SK-N-SH (cell line): ENCODE measurements at regions not wholly inside any gene's neighbourhood (a gene's known extent, or its start where the extent isn't known, plus 50 kb on each side); places are given as distances from the start of the nearest gene placed in this dataset.

Source experiments
- CTCF ChIA-PET: fragments of 300-600, 350-600 bp; formaldehyde crosslinking; extraction: SDS; loops from one replicate; lab custom pipeline; 2021; lab: Yijun Ruan, JAX
- POLR2A ChIA-PET: fragments of 350-600 bp; sonication (Branson Sonifier 250); formaldehyde crosslinking; extraction: SDS; loops from one replicate; lab custom pipeline; 2020; ENCODE audit warnings: antibody characterized with exemption, inconsistent platforms; lab: Yijun Ruan, JAX
- DNase-seq: peaks from one replicate; pipeline ENCODE4 v3.0.0; 2012
- H2AFZ ChIP-seq: fragments of 200-600 bp; sonication (generic); 2 replicates; pipeline ENCODE4 v1.8.1; 2016; ENCODE audit warnings: antibody characterized with exemption, mild to moderate bottlenecking, low read depth
- H3F3A ChIP-seq: fragments of 200-600 bp; sonication (generic); replicated peaks from 2 replicates; pipeline ENCODE3; 2016; ENCODE audit warnings: antibody characterized with exemption, mild to moderate bottlenecking; ENCODE audit not compliant: insufficient read depth
- H3K27ac ChIP-seq, 2 experiments: fragments of 200-500 bp in 1 of 2; fragments of 200-600 bp in 1 of 2; sonication (Bioruptor generic) in 1 of 2; sonication (generic), shearing (Covaris generic) in 1 of 2; 2 replicates each; pipeline versions ENCODE4 v1.5.1 to v1.6.1; 2014 to 2016; ENCODE audit warnings: low read depth in 2 of 2, inconsistent platforms in 1 of 2, low read length in 1 of 2, mild to moderate bottlenecking in 1 of 2, mixed read lengths in 1 of 2
- H3K27me3 ChIP-seq: fragments of 200-600 bp; sonication (generic), shearing (Covaris generic); 2 replicates; pipeline ENCODE4 v1.6.1; 2016; ENCODE audit warnings: mixed run types; ENCODE audit not compliant: insufficient read depth
- H3K36me3 ChIP-seq, 2 experiments: fragments of 200-500 bp in 1 of 2; fragments of 200-600 bp in 1 of 2; sonication (Bioruptor generic) in 1 of 2; sonication (generic) in 1 of 2; replicated peaks in 1 of 2; 2 replicates each; pipeline versions ENCODE3 to v1.5.1; 2014 to 2016; ENCODE audit warnings: low read length in 1 of 2, mild to moderate bottlenecking in 1 of 2; ENCODE audit not compliant: insufficient read depth in 2 of 2, control insufficient read depth in 1 of 2
- H3K4me1 ChIP-seq, 2 experiments: fragments of 200-500 bp in 1 of 2; fragments of 200-600 bp in 1 of 2; sonication (Bioruptor generic) in 1 of 2; sonication (generic), shearing (Covaris generic) in 1 of 2; 2 replicates each; pipeline versions ENCODE4 v1.5.1 to v1.6.1; 2014 to 2016; ENCODE audit warnings: low read depth in 1 of 2, low read length in 1 of 2, mixed run types in 1 of 2; ENCODE audit not compliant: insufficient read depth in 2 of 2, control insufficient read depth in 1 of 2
- H3K4me2 ChIP-seq: fragments of 200-600 bp; sonication (generic), shearing (Covaris generic); 2 replicates; pipeline ENCODE4 v1.6.1; 2017; ENCODE audit warnings: mixed run types
- H3K4me3 ChIP-seq, 2 experiments: fragments of 200-500 bp in 1 of 2; fragments of 200-600 bp in 1 of 2; sonication (Bioruptor generic) in 1 of 2; sonication (generic), shearing (Covaris generic) in 1 of 2; 2 replicates each; pipeline versions ENCODE4 v1.5.1 to v1.8.1; 2014 to 2016; ENCODE audit warnings: low read depth in 2 of 2, inconsistent platforms in 1 of 2, low read length in 1 of 2, mild to moderate bottlenecking in 1 of 2, mixed read lengths in 1 of 2, moderate library complexity in 1 of 2
- H3K79me2 ChIP-seq: fragments of 200-600 bp; sonication (generic); 2 replicates; pipeline ENCODE4 v1.8.1; 2017; ENCODE audit warnings: mild to moderate bottlenecking; ENCODE audit not compliant: insufficient read depth
- H3K9ac ChIP-seq: fragments of 200-600 bp; sonication (generic); 2 replicates; pipeline ENCODE4 v1.6.1; 2017; ENCODE audit warnings: mixed run types
- H3K9me2 ChIP-seq: fragments of 200-600 bp; sonication (generic); 2 replicates; pipeline ENCODE4 v1.6.1; 2017; ENCODE audit warnings: mixed run types
- H3K9me3 ChIP-seq: fragments of 200-600 bp; sonication (generic); 2 replicates; pipeline ENCODE4 v1.6.1; 2017; ENCODE audit warnings: mixed run types, mild to moderate bottlenecking, moderate library complexity
- H4K20me1 ChIP-seq: fragments of 200-600 bp; sonication (generic); 2 replicates; pipeline ENCODE4 v1.6.1; 2017; ENCODE audit warnings: mild to moderate bottlenecking, mixed run types; ENCODE audit not compliant: insufficient read depth
- FOXM1 ChIP-seq: IDR thresholded peaks from 2 replicates; pipeline ENCODE4 v1.4.0; 2012; ENCODE audit warnings: low read depth, mild to moderate bottlenecking
- MXI1 ChIP-seq: IDR thresholded peaks from 2 replicates; pipeline ENCODE4 v1.6.1; 2012; ENCODE audit warnings: mild to moderate bottlenecking, low read depth, low read length, improper control_type of control experiment
- NRF1 ChIP-seq: IDR thresholded peaks from 2 replicates; pipeline ENCODE4 v1.6.1; 2012; ENCODE audit warnings: low read depth, mild to moderate bottlenecking, low read length
- POLR2AphosphoS5 ChIP-seq: IDR thresholded peaks from 2 replicates; pipeline ENCODE4 v1.6.1; 2012; ENCODE audit warnings: low read depth, low read length
- RAD21 ChIP-seq: IDR thresholded peaks from 2 replicates; pipeline ENCODE4 v1.6.1; 2012; ENCODE audit warnings: mild to moderate bottlenecking, low read length
- RCOR1 ChIP-seq: fragments of 150-350 bp; IDR thresholded peaks from 2 replicates; pipeline ENCODE4 v1.6.1; 2017; ENCODE audit warnings: antibody characterized with exemption, low read length
- RFX5 ChIP-seq: IDR thresholded peaks from 2 replicates; pipeline ENCODE4 v1.6.1; 2012; ENCODE audit warnings: mild to moderate bottlenecking, improper control_type of control experiment, low read length
- RXRA ChIP-seq: IDR thresholded peaks from 2 replicates; pipeline ENCODE4 v1.4.0; 2012; ENCODE audit warnings: low read depth, mild to moderate bottlenecking, borderline replicate concordance
- SMC3 ChIP-seq: IDR thresholded peaks from 2 replicates; pipeline ENCODE4 v1.6.1; 2012; ENCODE audit warnings: low read depth, low read length, improper control_type of control experiment
- TCF12 ChIP-seq: IDR thresholded peaks from 2 replicates; pipeline ENCODE4 v1.4.0; 2012
- WGBS: methylation state at CpG from one replicate; pipeline ENCODE4 v1.1.6; 2017; ENCODE audit warnings: low lambda C conversion rate; 5-methylcytosine and 5-hydroxymethylcytosine counted together
- TF ChIP-seq, protein P1 (sequence below): IDR thresholded peaks from 2 replicates; pipeline ENCODE4; 2012
- TF ChIP-seq, protein P2 (sequence below): fragments of 200-600 bp; sonication (generic); IDR thresholded peaks from 2 replicates; pipeline ENCODE4 v1.6.1; 2017; ENCODE audit warnings: antibody characterized with exemption, mild to moderate bottlenecking, moderate library complexity
- TF ChIP-seq, protein P3 (sequence below): IDR thresholded peaks from 2 replicates; pipeline ENCODE4 v1.6.1; 2012; ENCODE audit warnings: mild to moderate bottlenecking, low read depth, low read length, moderate library complexity

DNA sequence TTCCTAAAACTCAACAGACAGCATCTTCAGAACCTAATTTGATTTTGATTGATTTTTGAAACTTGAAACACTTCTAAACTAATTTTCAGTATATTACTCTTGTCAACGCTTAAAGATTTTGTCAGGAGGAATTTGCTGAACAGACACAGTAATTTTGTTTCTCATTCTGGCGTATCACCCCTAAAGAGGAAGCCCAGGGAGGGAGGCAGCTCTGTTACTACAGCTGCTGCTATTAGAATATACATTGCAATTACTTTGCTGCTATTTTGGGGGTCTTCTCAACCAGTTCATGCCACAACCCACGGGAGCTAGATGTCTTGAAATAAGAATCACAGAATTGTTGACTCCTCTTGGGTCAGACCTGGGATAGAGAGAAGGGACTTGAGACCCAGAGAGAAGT, 122.6 kb downstream of the TLR4 start:
- WGBS: 23% methylated on average over 3 of the region's 3 CpGs
- H3K36me3 ChIP-seq: no peaks in the 10 kb centered on the region
- no peaks in the 10 kb centered on the region for H3K9me2 ChIP-seq
- no peaks in the 10 kb centered on the region for H3F3A ChIP-seq
- no peaks in the 10 kb centered on the region; a peak in 1 of 4 replicates for H3K4me1 ChIP-seq
- H3K79me2 ChIP-seq: no peaks in the 10 kb centered on the region
- no peak overlapping the region for H3K27ac ChIP-seq
- CTCF ChIA-PET: no interaction called here
- no peak overlapping the region for H3K4me2 ChIP-seq
- POLR2A ChIA-PET: no interaction called here
- H3K9ac ChIP-seq: no peak overlapping the region
- no peaks in the 10 kb centered on the region for H3K27me3 ChIP-seq
- no peaks in the 10 kb centered on the region for H4K20me1 ChIP-seq
- H3K4me3 ChIP-seq: no peak overlapping the region
- H3K9me3 ChIP-seq: no peaks in the 10 kb centered on the region
- no peak for TF ChIP-seq RXRA
- no peak overlapping the region for H2AFZ ChIP-seq
- DNase-seq: no peak

DNA sequence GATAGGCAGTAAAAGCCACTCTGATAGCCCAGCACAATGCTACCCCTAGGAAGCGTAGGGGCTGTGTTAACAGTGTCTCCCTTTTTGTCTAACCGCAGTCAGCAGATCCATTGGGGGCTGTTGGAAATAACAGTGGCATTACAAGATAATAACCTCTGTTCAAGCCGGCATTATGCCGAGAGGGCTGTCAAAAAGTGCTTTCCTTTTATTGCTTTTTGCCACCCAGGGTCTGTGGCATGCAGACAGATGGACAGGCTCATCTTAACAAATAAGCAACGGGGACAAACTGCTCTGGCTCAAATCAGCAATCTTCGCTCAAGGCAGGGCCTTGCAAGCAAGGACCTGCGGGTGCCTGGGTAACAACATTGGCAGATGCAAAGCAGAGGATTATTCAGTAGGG, 123.3 kb downstream of the TLR4 start:
- H3K4me3 ChIP-seq: no peak overlapping the region
- TF ChIP-seq RAD21 (no peak), MXI1 (no peak), RXRA (no peak), FOXM1 (no peak), POLR2AphosphoS5 (no peak), SMC3 (no peak), TCF12 (no peak), NRF1 (no peak), RFX5 (no peak), RCOR1 (no peak)
- TF ChIP-seq, protein P1, sequence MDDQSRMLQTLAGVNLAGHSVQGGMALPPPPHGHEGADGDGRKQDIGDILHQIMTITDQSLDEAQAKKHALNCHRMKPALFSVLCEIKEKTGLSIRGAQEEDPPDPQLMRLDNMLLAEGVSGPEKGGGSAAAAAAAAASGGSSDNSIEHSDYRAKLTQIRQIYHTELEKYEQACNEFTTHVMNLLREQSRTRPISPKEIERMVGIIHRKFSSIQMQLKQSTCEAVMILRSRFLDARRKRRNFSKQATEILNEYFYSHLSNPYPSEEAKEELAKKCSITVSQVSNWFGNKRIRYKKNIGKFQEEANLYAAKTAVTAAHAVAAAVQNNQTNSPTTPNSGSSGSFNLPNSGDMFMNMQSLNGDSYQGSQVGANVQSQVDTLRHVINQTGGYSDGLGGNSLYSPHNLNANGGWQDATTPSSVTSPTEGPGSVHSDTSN: no peak
- TF ChIP-seq, protein P2, sequence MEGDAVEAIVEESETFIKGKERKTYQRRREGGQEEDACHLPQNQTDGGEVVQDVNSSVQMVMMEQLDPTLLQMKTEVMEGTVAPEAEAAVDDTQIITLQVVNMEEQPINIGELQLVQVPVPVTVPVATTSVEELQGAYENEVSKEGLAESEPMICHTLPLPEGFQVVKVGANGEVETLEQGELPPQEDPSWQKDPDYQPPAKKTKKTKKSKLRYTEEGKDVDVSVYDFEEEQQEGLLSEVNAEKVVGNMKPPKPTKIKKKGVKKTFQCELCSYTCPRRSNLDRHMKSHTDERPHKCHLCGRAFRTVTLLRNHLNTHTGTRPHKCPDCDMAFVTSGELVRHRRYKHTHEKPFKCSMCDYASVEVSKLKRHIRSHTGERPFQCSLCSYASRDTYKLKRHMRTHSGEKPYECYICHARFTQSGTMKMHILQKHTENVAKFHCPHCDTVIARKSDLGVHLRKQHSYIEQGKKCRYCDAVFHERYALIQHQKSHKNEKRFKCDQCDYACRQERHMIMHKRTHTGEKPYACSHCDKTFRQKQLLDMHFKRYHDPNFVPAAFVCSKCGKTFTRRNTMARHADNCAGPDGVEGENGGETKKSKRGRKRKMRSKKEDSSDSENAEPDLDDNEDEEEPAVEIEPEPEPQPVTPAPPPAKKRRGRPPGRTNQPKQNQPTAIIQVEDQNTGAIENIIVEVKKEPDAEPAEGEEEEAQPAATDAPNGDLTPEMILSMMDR: no peak
- TF ChIP-seq, protein P3, sequence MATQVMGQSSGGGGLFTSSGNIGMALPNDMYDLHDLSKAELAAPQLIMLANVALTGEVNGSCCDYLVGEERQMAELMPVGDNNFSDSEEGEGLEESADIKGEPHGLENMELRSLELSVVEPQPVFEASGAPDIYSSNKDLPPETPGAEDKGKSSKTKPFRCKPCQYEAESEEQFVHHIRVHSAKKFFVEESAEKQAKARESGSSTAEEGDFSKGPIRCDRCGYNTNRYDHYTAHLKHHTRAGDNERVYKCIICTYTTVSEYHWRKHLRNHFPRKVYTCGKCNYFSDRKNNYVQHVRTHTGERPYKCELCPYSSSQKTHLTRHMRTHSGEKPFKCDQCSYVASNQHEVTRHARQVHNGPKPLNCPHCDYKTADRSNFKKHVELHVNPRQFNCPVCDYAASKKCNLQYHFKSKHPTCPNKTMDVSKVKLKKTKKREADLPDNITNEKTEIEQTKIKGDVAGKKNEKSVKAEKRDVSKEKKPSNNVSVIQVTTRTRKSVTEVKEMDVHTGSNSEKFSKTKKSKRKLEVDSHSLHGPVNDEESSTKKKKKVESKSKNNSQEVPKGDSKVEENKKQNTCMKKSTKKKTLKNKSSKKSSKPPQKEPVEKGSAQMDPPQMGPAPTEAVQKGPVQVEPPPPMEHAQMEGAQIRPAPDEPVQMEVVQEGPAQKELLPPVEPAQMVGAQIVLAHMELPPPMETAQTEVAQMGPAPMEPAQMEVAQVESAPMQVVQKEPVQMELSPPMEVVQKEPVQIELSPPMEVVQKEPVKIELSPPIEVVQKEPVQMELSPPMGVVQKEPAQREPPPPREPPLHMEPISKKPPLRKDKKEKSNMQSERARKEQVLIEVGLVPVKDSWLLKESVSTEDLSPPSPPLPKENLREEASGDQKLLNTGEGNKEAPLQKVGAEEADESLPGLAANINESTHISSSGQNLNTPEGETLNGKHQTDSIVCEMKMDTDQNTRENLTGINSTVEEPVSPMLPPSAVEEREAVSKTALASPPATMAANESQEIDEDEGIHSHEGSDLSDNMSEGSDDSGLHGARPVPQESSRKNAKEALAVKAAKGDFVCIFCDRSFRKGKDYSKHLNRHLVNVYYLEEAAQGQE: no peak
- TF ChIP-seq, all 33 proteins: peak for 0
- ChIA-PET CTCF (no interaction called here), POLR2A (no interaction called here)
- no peaks in the 10 kb centered on the region for H3K36me3 ChIP-seq
- no peak overlapping the region for H2AFZ ChIP-seq
- WGBS: 38% methylated on average over 7 of the region's 7 CpGs
- H4K20me1 ChIP-seq: no peaks in the 10 kb centered on the region
- H3K27me3 ChIP-seq: no peaks in the 10 kb centered on the region
- H3K4me1 ChIP-seq: no peaks in the 10 kb centered on the region
- no peaks in the 10 kb centered on the region for H3K9me2 ChIP-seq
- H3K27ac ChIP-seq: no peak overlapping the region
- no peaks in the 10 kb centered on the region for H3K79me2 ChIP-seq
- no peak overlapping the region for H3K4me2 ChIP-seq
- DNase-seq: no peak
- no peak overlapping the region for H3K9ac ChIP-seq
- H3K9me3 ChIP-seq: no peaks in the 10 kb centered on the region
- H3F3A ChIP-seq: no peaks in the 10 kb centered on the region
